ENCODE measurements at regions not wholly inside any gene's neighbourhood (a gene's known extent, or its start where the extent isn't known, plus 50 kb on each side); places are given as distances from the start of the nearest gene placed in this dataset.
"Not testable (repeated sequence)": the region's sequence is repeated elsewhere in the genome, so short reads cannot be mapped to it uniquely, and the experiment has no call there.

GRCh38 chr14:38003746-38004609, 203.7 kb upstream of the SSTR1 start:
- TF ChIP-seq CTCF (IDR thresholded peaks at IDR 0.05; ENCODE audit: low read depth, low read length) = no peak

GRCh38 chr14:38004610-38004879, 203.2 kb upstream of the SSTR1 start:
- TF ChIP-seq CTCF (IDR thresholded peaks at IDR 0.05; ENCODE audit: low read depth, low read length) = no peak
- H3K4me3 ChIP-seq (replicated peaks in 1 of 2; ENCODE audit: low read depth in 2 of 2, low read length in 2 of 2) = no peak overlapping the region
- no peak for DNase-seq (ENCODE audit: low read depth in 2 of 2)

More at GRCh38 chr14:38003746-38004609, 203.7 kb upstream of the SSTR1 start:
- no peak overlapping the region for H3K4me3 ChIP-seq (replicated peaks in 1 of 2; ENCODE audit: low read depth in 2 of 2, low read length in 2 of 2)
- DNase-seq (ENCODE audit: low read depth in 2 of 2) = no peak

- not testable (repeated sequence) for H3K4me3 ChIP-seq (replicated peaks in 1 of 2; ENCODE audit: low read depth in 2 of 2, low read length in 2 of 2); DNase-seq (ENCODE audit: low read depth in 2 of 2)
Measured at GRCh38 chr14:38011156-38011555, 196.5 kb upstream of the SSTR1 start.

GRCh38 chr14:38012056-38012455, 195.6 kb upstream of the SSTR1 start:
- DNase-seq (ENCODE audit: low read depth in 2 of 2) = no peak
- no peak overlapping the region for H3K4me3 ChIP-seq (replicated peaks in 1 of 2; ENCODE audit: low read depth in 2 of 2, low read length in 2 of 2)
- TF ChIP-seq CTCF (IDR thresholded peaks at IDR 0.05; ENCODE audit: low read depth, low read length) = no peak

DNA sequence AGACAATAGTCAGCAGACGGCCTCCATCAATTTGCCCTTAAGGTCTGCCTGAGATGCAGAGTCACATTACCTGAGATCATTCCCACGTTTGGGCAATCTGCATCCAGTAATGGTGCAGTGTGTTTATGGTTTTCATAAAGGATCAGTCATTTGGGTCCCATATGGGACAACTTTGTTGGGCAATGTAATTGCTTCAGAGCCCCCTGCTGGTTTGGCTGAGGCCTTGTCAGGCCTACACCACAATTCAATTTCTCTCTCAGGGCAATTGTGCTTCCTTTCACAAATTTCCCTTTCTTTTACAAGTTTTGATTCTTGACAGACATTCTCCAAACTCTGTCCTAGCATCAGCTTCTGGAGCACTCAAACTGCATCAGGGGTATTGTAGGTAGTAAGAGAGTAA, 191.2 kb upstream of the SSTR1 start:
- DNase-seq (ENCODE audit: low read depth in 2 of 2) = peak in 1 of 2 donors; percentile 6
- H3K4me3 ChIP-seq (replicated peaks in 1 of 2; ENCODE audit: low read depth in 2 of 2, low read length in 2 of 2) = no peak overlapping the region
- peak; percentile 23 for TF ChIP-seq CTCF (IDR thresholded peaks at IDR 0.05; ENCODE audit: low read depth, low read length)

DNA sequence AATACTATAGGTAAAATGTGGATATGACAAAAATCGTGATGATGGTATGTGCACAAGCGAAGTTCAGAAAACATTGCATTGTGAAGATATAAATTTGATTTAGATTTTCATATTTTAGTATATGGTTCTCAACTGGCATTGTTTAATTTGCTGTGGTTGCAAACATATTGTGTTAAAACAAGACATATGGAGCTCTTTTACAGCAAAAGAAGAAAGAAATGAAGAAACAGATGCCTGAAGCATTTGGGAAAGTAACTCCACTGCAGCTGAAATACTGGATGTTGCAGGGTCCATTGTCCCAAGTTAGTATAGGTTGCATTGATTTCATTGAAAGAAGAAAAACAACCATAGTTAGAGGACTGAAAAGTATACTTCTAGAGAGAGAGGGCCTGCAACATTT, 185.8 kb upstream of the SSTR1 start:
- TF ChIP-seq CTCF (IDR thresholded peaks at IDR 0.05; ENCODE audit: low read depth, low read length) = no peak
- H3K4me3 ChIP-seq (replicated peaks in 1 of 2; ENCODE audit: low read depth in 2 of 2, low read length in 2 of 2) = no peak overlapping the region
- DNase-seq (ENCODE audit: low read depth in 2 of 2) = no peak

GRCh38 chr14:38022775-38023174, 184.9 kb upstream of the SSTR1 start:
- DNase-seq (ENCODE audit: low read depth in 2 of 2) = no peak
- H3K4me3 ChIP-seq (replicated peaks in 1 of 2; ENCODE audit: low read depth in 2 of 2, low read length in 2 of 2) = no peak overlapping the region
- no peak for TF ChIP-seq CTCF (IDR thresholded peaks at IDR 0.05; ENCODE audit: low read depth, low read length)
